ENCODE measurements at regions not wholly inside any gene's neighbourhood (a gene's known extent, or its start where the extent isn't known, plus 50 kb on each side); places are given as distances from the start of the nearest gene placed in this dataset.

GRCh38 chr15:38631119-38632075 is 66.8 kb upstream of the RASGRP1 start:
- H3K27me3 ChIP-seq, result no peaks in the 10 kb centered on the region
- H3K4me3 ChIP-seq, result no peak overlapping the region
- no peaks in the 10 kb centered on the region for H3K36me3 ChIP-seq
- no peak overlapping the region for H3K27ac ChIP-seq
- no peaks in the 10 kb centered on the region for H3K4me1 ChIP-seq
- no peaks in the 10 kb centered on the region for H3K9me3 ChIP-seq
- DNase-seq, result no peak
- intact Hi-C loops (cut with DNase I; ENCODE audit: low total_unique reads) (no loop called here), in situ Hi-C loops (cut with MboI; ENCODE audit: low pct_ligation_motif_present in 1 of 4, low pct_unique_long_range_greater_than_20kb in 1 of 4, low sequenced_read_pairs in 3 of 4) (no loop called here)
- 77 to 82% methylated on average over 3 to 5 of the region's 5 CpGs for WGBS, 2 donors (ENCODE audit: low coverage in 1 of 2)
- TF ChIP-seq POLR2A (IDR thresholded peaks at IDR 0.05) (no peak), CTCF (IDR thresholded peaks at IDR 0.05) (no peak), POLR2AphosphoS5 (IDR thresholded peaks at IDR 0.05) (no peak), EP300 (IDR thresholded peaks at IDR 0.05; ENCODE audit: low read depth) (no peak)

- no peak for DNase-seq
- 40 to 50% methylated on average over 2 of the region's 2 CpGs for WGBS, 2 donors (ENCODE audit: low coverage in 1 of 2)
- no peak for TF ChIP-seq POLR2A (IDR thresholded peaks at IDR 0.05)
- no peak for TF ChIP-seq CTCF (IDR thresholded peaks at IDR 0.05)
- no peak for TF ChIP-seq EP300 (IDR thresholded peaks at IDR 0.05; ENCODE audit: low read depth)
- no peak for TF ChIP-seq POLR2AphosphoS5 (IDR thresholded peaks at IDR 0.05)
- Histone ChIP-seq H3K27me3 (no peaks in the 10 kb centered on the region), H3K36me3 (no peaks in the 10 kb centered on the region), H3K9me3 (no peaks in the 10 kb centered on the region), H3K4me3 (no peak overlapping the region), H3K4me1 (no peaks in the 10 kb centered on the region), H3K27ac (no peak overlapping the region)
- intact Hi-C loops (cut with DNase I; ENCODE audit: low total_unique reads), result no loop called here
- in situ Hi-C loops (cut with MboI; ENCODE audit: low pct_ligation_motif_present in 1 of 4, low pct_unique_long_range_greater_than_20kb in 1 of 4, low sequenced_read_pairs in 3 of 4), result no loop called here
Observed at GRCh38 chr15:38635170-38635569, 70.6 kb upstream of the RASGRP1 start.

GRCh38 chr15:38636597-38636996 is 72.0 kb upstream of the RASGRP1 start:
- intact Hi-C loops (cut with DNase I; ENCODE audit: low total_unique reads), result no loop called here
- H3K36me3 ChIP-seq, result no peaks in the 10 kb centered on the region
- WGBS, 2 donors (ENCODE audit: low coverage in 1 of 2), result 65 to 70% methylated on average over 4 of the region's 4 CpGs

GRCh38 chr15:38638126-38638525 is 73.5 kb upstream of the RASGRP1 start:
- Histone ChIP-seq H3K4me3 (no peak overlapping the region), H3K9me3 (no peaks in the 10 kb centered on the region), H3K27me3 (no peaks in the 10 kb centered on the region), H3K36me3 (no peaks in the 10 kb centered on the region), H3K4me1 (no peaks in the 10 kb centered on the region), H3K27ac (no peak overlapping the region)
- 82 to 100% methylated on average over 1 to 2 of the region's 2 CpGs for WGBS, 2 donors (ENCODE audit: low coverage in 1 of 2)
- TF ChIP-seq CTCF (IDR thresholded peaks at IDR 0.05) (no peak), EP300 (IDR thresholded peaks at IDR 0.05; ENCODE audit: low read depth) (no peak), POLR2AphosphoS5 (IDR thresholded peaks at IDR 0.05) (no peak), POLR2A (IDR thresholded peaks at IDR 0.05) (no peak)
- no peak for DNase-seq
- in situ Hi-C loops (cut with MboI; ENCODE audit: low pct_ligation_motif_present in 1 of 4, low pct_unique_long_range_greater_than_20kb in 1 of 4, low sequenced_read_pairs in 3 of 4), result no loop called here
- intact Hi-C loops (cut with DNase I; ENCODE audit: low total_unique reads), result no loop called here

More at GRCh38 chr15:38636597-38636996, 72.0 kb upstream of the RASGRP1 start:
- no peaks in the 10 kb centered on the region for H3K9me3 ChIP-seq
- H3K4me1 ChIP-seq, result no peaks in the 10 kb centered on the region
- no peak overlapping the region for H3K4me3 ChIP-seq
- H3K27me3 ChIP-seq, result no peaks in the 10 kb centered on the region
- DNase-seq, result no peak
- TF ChIP-seq POLR2AphosphoS5 (IDR thresholded peaks at IDR 0.05) (no peak), POLR2A (IDR thresholded peaks at IDR 0.05) (no peak), EP300 (IDR thresholded peaks at IDR 0.05; ENCODE audit: low read depth) (no peak), CTCF (IDR thresholded peaks at IDR 0.05) (no peak)
- no peak overlapping the region for H3K27ac ChIP-seq
- in situ Hi-C loops (cut with MboI; ENCODE audit: low pct_ligation_motif_present in 1 of 4, low pct_unique_long_range_greater_than_20kb in 1 of 4, low sequenced_read_pairs in 3 of 4), result no loop called here

All from transverse colon (tissue), 4 donors.